ENCODE measurements at regions not wholly inside any gene's neighbourhood (a gene's known extent, or its start where the extent isn't known, plus 50 kb on each side); places are given as distances from the start of the nearest gene placed in this dataset.

- ATAC-seq = no peak
- Histone ChIP-seq H3K4me1 (peaks cover 0 to 43% (median 10%) of the 10 kb centered on the region in 3 donors), H3K27me3 (no peaks in the 10 kb centered on the region), H3K4me3 (no peak overlapping the region), H3K9me3 (no peaks in the 10 kb centered on the region), H3K27ac (no peak overlapping the region), H3K36me3 (no peaks in the 10 kb centered on the region)
- TF ChIP-seq EP300 (IDR thresholded peaks at IDR 0.05) (no peak), POLR2A (IDR thresholded peaks at IDR 0.05) (no peak), CTCF (IDR thresholded peaks at IDR 0.05) (no peak), POLR2AphosphoS5 (IDR thresholded peaks at IDR 0.05) (no peak)
- WGBS, 2 donors (ENCODE audit: low coverage in 1 of 2) = 30 to 92% methylated on average over 2 of the region's 23 CpGs
These were observed 171.2 kb upstream of the GLI2 start for GRCh38 chr2:120564213-120565094.

- H3K9me3 ChIP-seq = no peaks in the 10 kb centered on the region
- peaks cover 0 to 43% (median 10%) of the 10 kb centered on the region in 3 donors for H3K4me1 ChIP-seq
- no peaks in the 10 kb centered on the region for H3K27me3 ChIP-seq
- TF ChIP-seq POLR2AphosphoS5 (IDR thresholded peaks at IDR 0.05) (no peak), CTCF (IDR thresholded peaks at IDR 0.05) (no peak), EP300 (IDR thresholded peaks at IDR 0.05) (no peak)
- no peak overlapping the region for H3K4me3 ChIP-seq
- H3K27ac ChIP-seq = no peak overlapping the region
- H3K36me3 ChIP-seq = no peaks in the 10 kb centered on the region
- no CpG with 5 or more reads among the region's 8 CpGs for WGBS, 2 donors (ENCODE audit: low coverage in 1 of 2)
- ATAC-seq = no peak
These were observed 170.6 kb upstream of the GLI2 start for GRCh38 chr2:120565095-120565460.

- TF ChIP-seq POLR2A (IDR thresholded peaks at IDR 0.05) (no peak), EP300 (IDR thresholded peaks at IDR 0.05) (no peak), CTCF (IDR thresholded peaks at IDR 0.05) (no peak), POLR2AphosphoS5 (IDR thresholded peaks at IDR 0.05) (no peak)
- Histone ChIP-seq H3K9me3 (no peaks in the 10 kb centered on the region), H3K4me1 (peaks cover 0 to 43% (median 10%) of the 10 kb centered on the region in 3 donors), H3K27me3 (no peaks in the 10 kb centered on the region), H3K27ac (peak overlapping the region in 2 of 4 donors; percentile 52 to 67), H3K36me3 (no peaks in the 10 kb centered on the region), H3K4me3 (no peak overlapping the region)
- no peak for ATAC-seq
- 40% methylated on average over 1 of the region's 9 CpGs; no CpG with 5 or more reads in 1 of the 2 donors for WGBS, 2 donors (ENCODE audit: low coverage in 1 of 2)
These were observed 169.7 kb upstream of the GLI2 start for GRCh38 chr2:120565929-120566328.

GRCh38 chr2:120566331-120567035 is 169.2 kb upstream of the GLI2 start:
- WGBS, 2 donors (ENCODE audit: low coverage in 1 of 2) = 32 to 76% methylated on average over 13 of the region's 21 CpGs
- H3K27ac ChIP-seq = peak overlapping the region in 3 of 4 donors; percentile 47 to 67 (median 52)
- H3K36me3 ChIP-seq = no peaks in the 10 kb centered on the region
- H3K4me1 ChIP-seq = peaks cover 0 to 43% (median 10%) of the 10 kb centered on the region in 3 donors
- TF ChIP-seq POLR2AphosphoS5 (IDR thresholded peaks at IDR 0.05) = peak; percentile 31
- no peak for TF ChIP-seq POLR2A (IDR thresholded peaks at IDR 0.05)
- no peak for TF ChIP-seq CTCF (IDR thresholded peaks at IDR 0.05)
- H3K4me3 ChIP-seq = no peak overlapping the region
- ATAC-seq = peak; percentile 84
- no peaks in the 10 kb centered on the region for H3K27me3 ChIP-seq
- no peaks in the 10 kb centered on the region for H3K9me3 ChIP-seq

Measured in gastroesophageal sphincter (tissue), 4 donors.